IPS DF 6.9 (cell line): ENCODE measurements at regions not wholly inside any gene's neighbourhood (a gene's known extent, or its start where the extent isn't known, plus 50 kb on each side); places are given as distances from the start of the nearest gene placed in this dataset.

ENCODE experiments used
- DNase-seq: peaks from one replicate; pipeline ENCODE4 v3.0.0-alpha.2; 2013; ENCODE audit warnings: low read depth, low spot score
- H3K27ac ChIP-seq: one replicate; pipeline ENCODE4 v1.5.1; 2013; ENCODE audit warnings: low read length, control low read depth
- H3K27me3 ChIP-seq: 2 replicates; pipeline ENCODE4 v1.6.1; 2013; ENCODE audit warnings: mild to moderate bottlenecking, low read length; ENCODE audit not compliant: control insufficient read depth, insufficient read depth
- H3K36me3 ChIP-seq: 2 replicates; pipeline ENCODE4 v1.6.1; 2013; ENCODE audit warnings: low read length; ENCODE audit not compliant: control insufficient read depth, insufficient read depth
- H3K4me1 ChIP-seq: 2 replicates; pipeline ENCODE4 v1.6.1; 2013; ENCODE audit warnings: low read length; ENCODE audit not compliant: control insufficient read depth, insufficient read depth
- H3K4me3 ChIP-seq: 2 replicates; pipeline ENCODE4 v1.5.1; 2013; ENCODE audit warnings: mild to moderate bottlenecking, low read length
- H3K9me3 ChIP-seq: 2 replicates; pipeline ENCODE4 v1.6.1; 2013; ENCODE audit warnings: low read length, inconsistent platforms; ENCODE audit not compliant: control insufficient read depth, insufficient read depth
- WGBS: extraction: QIAGEN DNeasy Blood & Tissue Kit; methylation state at CpG from one replicate; pipeline ENCODE4 v1.1.7; 2013; ENCODE audit warnings: mixed read lengths, missing lambda C conversion rate; ENCODE audit not compliant: insufficient read length, insufficient coverage; 5-methylcytosine and 5-hydroxymethylcytosine counted together

DNA sequence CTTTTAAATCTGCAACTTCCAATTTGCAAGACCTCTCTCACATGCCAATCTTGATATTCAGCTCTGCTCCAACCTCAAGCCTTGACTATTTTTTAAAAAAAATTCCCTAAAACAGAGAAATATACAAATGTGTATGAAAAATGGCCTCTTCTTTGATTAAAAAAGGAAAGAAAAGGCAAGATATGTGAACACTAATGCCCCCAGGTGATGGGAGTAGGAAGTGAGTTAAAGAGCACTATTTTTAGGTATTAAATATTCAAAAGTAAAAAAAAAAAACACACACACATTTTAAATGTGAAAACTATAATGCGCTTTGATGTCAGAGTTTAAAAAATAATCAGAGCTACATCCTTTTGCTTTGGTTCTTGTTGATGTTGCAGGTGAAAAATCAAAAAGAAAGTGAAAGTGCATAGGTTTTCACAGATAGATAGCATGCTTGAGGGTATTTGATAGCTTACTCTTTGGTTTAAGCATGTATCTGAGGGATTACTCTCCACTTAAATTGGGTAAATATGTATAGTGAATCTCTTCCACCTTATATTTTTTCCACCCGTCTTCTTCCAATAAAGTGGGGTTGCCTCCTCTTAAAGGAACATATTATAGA is 406.0 kb upstream of the POU3F3 start:
- no peak overlapping the region for H3K4me3 ChIP-seq
- no peak overlapping the region for H3K27ac ChIP-seq
- no CpG with 5 or more reads among the region's 2 CpGs for WGBS
- no peaks in the 10 kb centered on the region for H3K9me3 ChIP-seq
- H3K4me1 ChIP-seq, result no peaks in the 10 kb centered on the region
- DNase-seq, result no peak
- no peaks in the 10 kb centered on the region for H3K27me3 ChIP-seq
- H3K36me3 ChIP-seq, result no peaks in the 10 kb centered on the region

- Histone ChIP-seq H3K4me1 (no peaks in the 10 kb centered on the region), H3K36me3 (no peaks in the 10 kb centered on the region), H3K27ac (no peak overlapping the region), H3K4me3 (no peak overlapping the region), H3K27me3 (no peaks in the 10 kb centered on the region), H3K9me3 (no peaks in the 10 kb centered on the region)
- no peak for DNase-seq
- WGBS, result no CpG with 5 or more reads among the region's 5 CpGs
These were observed 405.1 kb upstream of the POU3F3 start for GRCh38 chr2:104448661-104449440.

GRCh38 chr2:104452558-104452957 is 401.4 kb upstream of the POU3F3 start:
- Histone ChIP-seq H3K27ac (no peak overlapping the region), H3K27me3 (no peaks in the 10 kb centered on the region), H3K9me3 (no peaks in the 10 kb centered on the region), H3K4me3 (no peak overlapping the region), H3K4me1 (no peaks in the 10 kb centered on the region), H3K36me3 (no peaks in the 10 kb centered on the region)
- DNase-seq, result no peak
- WGBS, result no CpG with 5 or more reads among the region's 2 CpGs

DNA sequence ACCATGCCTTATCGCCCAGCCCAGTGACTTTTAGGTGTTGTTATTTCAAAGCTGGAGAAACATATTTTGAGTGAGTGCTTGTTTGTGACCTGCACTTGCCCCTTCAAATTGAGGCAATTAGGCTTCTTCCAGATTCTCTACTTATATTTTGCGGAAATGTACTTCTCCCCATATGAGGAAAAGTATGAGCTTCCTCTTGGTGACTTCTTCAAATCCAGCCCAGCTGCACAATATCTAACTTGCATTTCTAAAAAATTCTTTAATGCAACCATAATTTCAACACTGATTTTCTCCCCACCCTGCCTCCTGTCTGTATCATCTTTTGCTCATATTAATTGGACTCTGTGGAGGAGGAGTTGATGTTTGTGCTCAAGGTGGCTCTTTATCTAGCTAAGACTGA is 391.2 kb upstream of the POU3F3 start:
- no peak for DNase-seq
- no peak overlapping the region for H3K27ac ChIP-seq
- WGBS, result no CpG with 5 or more reads among the region's 2 CpGs
- no peak overlapping the region; the same call in 1 of the 2 replicates for H3K4me3 ChIP-seq
- no peaks in the 10 kb centered on the region for H3K4me1 ChIP-seq
- no peaks in the 10 kb centered on the region for H3K27me3 ChIP-seq
- H3K9me3 ChIP-seq, result no peaks in the 10 kb centered on the region
- no peaks in the 10 kb centered on the region for H3K36me3 ChIP-seq

GRCh38 chr2:104465981-104466380 is 387.9 kb upstream of the POU3F3 start:
- no CpG with 5 or more reads among the region's 4 CpGs for WGBS
- no peak for DNase-seq
- H3K4me1 ChIP-seq, result no peaks in the 10 kb centered on the region

GRCh38 chr2:104468846-104469245 is 385.1 kb upstream of the POU3F3 start:
- H3K36me3 ChIP-seq, result no peaks in the 10 kb centered on the region
- whole genome bisulfite sequencing, result no CpG with 5 or more reads among the region's 6 CpGs
- H3K9me3 ChIP-seq, result no peaks in the 10 kb centered on the region
- no peaks in the 10 kb centered on the region for H3K27me3 ChIP-seq
- peaks cover 2% of the 10 kb centered on the region; the same call in 1 of the 2 replicates for H3K4me1 ChIP-seq
- H3K4me3 ChIP-seq, result no peak overlapping the region
- H3K27ac ChIP-seq, result no peak overlapping the region
- no peak for DNase-seq

More at GRCh38 chr2:104465981-104466380, 387.9 kb upstream of the POU3F3 start:
- Histone ChIP-seq H3K27me3 (no peaks in the 10 kb centered on the region), H3K36me3 (no peaks in the 10 kb centered on the region), H3K4me3 (no peak overlapping the region), H3K27ac (no peak overlapping the region), H3K9me3 (no peaks in the 10 kb centered on the region)

DNA sequence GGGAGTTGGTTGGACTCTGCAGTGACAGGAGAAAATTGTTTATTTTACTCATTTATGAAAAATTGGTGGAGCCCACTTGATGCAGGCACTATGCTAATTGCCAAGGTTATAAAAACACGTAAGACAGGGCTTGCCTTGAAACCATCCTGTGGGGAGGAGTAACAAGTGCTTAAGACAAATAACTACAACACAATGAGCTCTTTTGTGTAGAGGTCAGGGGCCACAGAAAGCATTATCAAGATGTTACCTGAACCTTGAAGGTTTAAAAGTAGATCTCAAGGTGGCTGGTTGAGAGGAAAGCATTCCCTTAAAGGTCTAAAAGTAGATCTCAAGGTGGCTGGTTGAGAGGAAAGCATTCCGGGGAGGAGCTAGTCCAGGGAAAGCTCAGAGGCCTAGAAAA is 381.8 kb upstream of the POU3F3 start:
- H3K27me3 ChIP-seq, result no peaks in the 10 kb centered on the region
- no CpG with 5 or more reads among the region's 2 CpGs for WGBS
- H3K4me1 ChIP-seq, result peaks cover 2% of the 10 kb centered on the region; the same call in 1 of the 2 replicates
- H3K36me3 ChIP-seq, result no peaks in the 10 kb centered on the region
- no peak overlapping the region for H3K27ac ChIP-seq
- H3K4me3 ChIP-seq, result no peak overlapping the region
- no peak for DNase-seq
- H3K9me3 ChIP-seq, result no peaks in the 10 kb centered on the region

GRCh38 chr2:104473546-104473945 is 380.4 kb upstream of the POU3F3 start:
- H3K36me3 ChIP-seq, result no peaks in the 10 kb centered on the region
- DNase-seq, result no peak
- no CpG with 5 or more reads among the region's 2 CpGs for WGBS
- H3K4me1 ChIP-seq, result peaks cover 2% of the 10 kb centered on the region; the same call in 1 of the 2 replicates
- no peak overlapping the region for H3K4me3 ChIP-seq
- no peak overlapping the region for H3K27ac ChIP-seq
- H3K9me3 ChIP-seq, result no peaks in the 10 kb centered on the region
- H3K27me3 ChIP-seq, result no peaks in the 10 kb centered on the region

DNA sequence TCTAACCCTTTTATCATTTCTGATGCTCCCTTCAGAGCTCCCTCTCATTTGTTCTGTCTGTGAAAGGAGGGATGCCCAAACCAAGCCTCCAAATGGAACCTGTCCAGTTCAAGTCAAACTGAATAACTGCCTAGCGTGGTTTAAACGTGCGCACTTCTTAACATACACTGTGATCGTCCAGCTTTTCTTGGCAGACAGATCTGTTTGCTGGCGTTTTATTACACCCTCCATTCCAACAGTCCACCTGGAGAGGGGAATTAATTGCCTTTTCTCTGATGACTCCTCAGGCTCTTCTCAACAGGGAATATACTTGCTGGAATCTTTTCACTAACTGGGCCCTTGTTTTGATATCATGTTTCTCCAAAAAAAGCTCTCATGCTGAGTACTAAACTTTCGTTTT is 379.2 kb upstream of the POU3F3 start:
- H3K27me3 ChIP-seq, result no peaks in the 10 kb centered on the region
- H3K27ac ChIP-seq, result no peak overlapping the region
- WGBS, result no CpG with 5 or more reads among the region's 6 CpGs
- no peak overlapping the region for H3K4me3 ChIP-seq
- DNase-seq, result no peak
- H3K9me3 ChIP-seq, result no peaks in the 10 kb centered on the region
- H3K36me3 ChIP-seq, result no peaks in the 10 kb centered on the region
- H3K4me1 ChIP-seq, result peaks cover 2% of the 10 kb centered on the region; the same call in 1 of the 2 replicates

- no peaks in the 10 kb centered on the region for H3K9me3 ChIP-seq
- no peak overlapping the region for H3K4me3 ChIP-seq
- no peaks in the 10 kb centered on the region for H3K36me3 ChIP-seq
- WGBS, result 100% methylated on average over 1 of the region's 3 CpGs
- no peaks in the 10 kb centered on the region for H3K27me3 ChIP-seq
- no peak overlapping the region for H3K27ac ChIP-seq
- DNase-seq, result no peak
- peaks cover 2% of the 10 kb centered on the region; the same call in 1 of the 2 replicates for H3K4me1 ChIP-seq
These were observed 377.8 kb upstream of the POU3F3 start for GRCh38 chr2:104476075-104476474.
